PFSK-1 (cell line): ENCODE measurements at regions not wholly inside any gene's neighbourhood (a gene's known extent, or its start where the extent isn't known, plus 50 kb on each side); places are given as distances from the start of the nearest gene placed in this dataset.

ENCODE experiments used
- POLR2AphosphoS5 ChIP-seq: IDR thresholded peaks from 2 replicates; pipeline ENCODE4 v1.6.1; 2012; ENCODE audit warnings: low read depth, mild to moderate bottlenecking, control low read depth, low read length, moderate library complexity
- TF ChIP-seq, protein P1 (sequence below), 2 experiments: IDR thresholded peaks; 2 replicates each; pipeline versions ENCODE4 v1.6.1 to v1.8.0; 2011 to 2012; ENCODE audit warnings: low read depth in 2 of 2, low read length in 2 of 2, control low read depth in 1 of 2, inconsistent platforms in 1 of 2, mild to moderate bottlenecking in 1 of 2, moderate library complexity in 1 of 2; ENCODE audit not compliant: insufficient read depth in 1 of 2

GRCh38 chr3:115363071-115363470, 216.0 kb upstream of the ZBTB20 start:
- no peak for TF ChIP-seq POLR2AphosphoS5
- TF ChIP-seq, protein P1, sequence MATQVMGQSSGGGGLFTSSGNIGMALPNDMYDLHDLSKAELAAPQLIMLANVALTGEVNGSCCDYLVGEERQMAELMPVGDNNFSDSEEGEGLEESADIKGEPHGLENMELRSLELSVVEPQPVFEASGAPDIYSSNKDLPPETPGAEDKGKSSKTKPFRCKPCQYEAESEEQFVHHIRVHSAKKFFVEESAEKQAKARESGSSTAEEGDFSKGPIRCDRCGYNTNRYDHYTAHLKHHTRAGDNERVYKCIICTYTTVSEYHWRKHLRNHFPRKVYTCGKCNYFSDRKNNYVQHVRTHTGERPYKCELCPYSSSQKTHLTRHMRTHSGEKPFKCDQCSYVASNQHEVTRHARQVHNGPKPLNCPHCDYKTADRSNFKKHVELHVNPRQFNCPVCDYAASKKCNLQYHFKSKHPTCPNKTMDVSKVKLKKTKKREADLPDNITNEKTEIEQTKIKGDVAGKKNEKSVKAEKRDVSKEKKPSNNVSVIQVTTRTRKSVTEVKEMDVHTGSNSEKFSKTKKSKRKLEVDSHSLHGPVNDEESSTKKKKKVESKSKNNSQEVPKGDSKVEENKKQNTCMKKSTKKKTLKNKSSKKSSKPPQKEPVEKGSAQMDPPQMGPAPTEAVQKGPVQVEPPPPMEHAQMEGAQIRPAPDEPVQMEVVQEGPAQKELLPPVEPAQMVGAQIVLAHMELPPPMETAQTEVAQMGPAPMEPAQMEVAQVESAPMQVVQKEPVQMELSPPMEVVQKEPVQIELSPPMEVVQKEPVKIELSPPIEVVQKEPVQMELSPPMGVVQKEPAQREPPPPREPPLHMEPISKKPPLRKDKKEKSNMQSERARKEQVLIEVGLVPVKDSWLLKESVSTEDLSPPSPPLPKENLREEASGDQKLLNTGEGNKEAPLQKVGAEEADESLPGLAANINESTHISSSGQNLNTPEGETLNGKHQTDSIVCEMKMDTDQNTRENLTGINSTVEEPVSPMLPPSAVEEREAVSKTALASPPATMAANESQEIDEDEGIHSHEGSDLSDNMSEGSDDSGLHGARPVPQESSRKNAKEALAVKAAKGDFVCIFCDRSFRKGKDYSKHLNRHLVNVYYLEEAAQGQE (IDR thresholded peaks at IDR 0.05; ENCODE audit: insufficient read depth in 1 of 2, low read depth in 2 of 2, low read length in 2 of 2), result no peak
